GM12873 (cell line): ENCODE measurements at regions not wholly inside any gene's neighbourhood (a gene's known extent, or its start where the extent isn't known, plus 50 kb on each side); places are given as distances from the start of the nearest gene placed in this dataset.

Source experiments
- CTCF ChIP-seq: IDR thresholded peaks from 2 replicates; pipeline ENCODE4 v1.5.1; 2012; ENCODE audit warnings: low read depth, mild to moderate bottlenecking, moderate library complexity, low read length, control low read depth; ENCODE audit not compliant: insufficient read depth; ENCODE audit errors: missing control alignments

DNA sequence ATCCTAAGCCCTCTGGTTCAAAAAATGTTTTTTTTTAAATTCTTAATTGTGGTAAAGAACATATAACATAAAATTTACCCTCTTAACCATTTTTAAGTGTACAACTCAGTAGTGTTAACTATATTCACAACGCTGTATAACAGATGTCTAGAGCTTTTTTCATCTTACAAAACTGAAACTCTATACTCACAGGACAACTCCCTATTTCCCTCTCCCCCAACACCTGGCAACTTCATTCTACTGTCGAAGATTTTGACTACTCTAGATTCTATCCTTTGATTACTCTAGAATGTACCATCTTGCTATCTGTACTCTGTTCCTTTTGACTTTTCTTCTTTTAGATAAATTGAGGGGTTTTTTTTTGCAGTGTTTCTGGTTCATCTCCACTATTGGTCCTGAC is 200.4 kb downstream of the KLF12 start:
- no peak for TF ChIP-seq CTCF

GRCh38 chr13:73932091-73932490 is 202.1 kb downstream of the KLF12 start:
- no peak for TF ChIP-seq CTCF

GRCh38 chr13:73929287-73929932 is 204.8 kb downstream of the KLF12 start:
- TF ChIP-seq CTCF: no peak

DNA sequence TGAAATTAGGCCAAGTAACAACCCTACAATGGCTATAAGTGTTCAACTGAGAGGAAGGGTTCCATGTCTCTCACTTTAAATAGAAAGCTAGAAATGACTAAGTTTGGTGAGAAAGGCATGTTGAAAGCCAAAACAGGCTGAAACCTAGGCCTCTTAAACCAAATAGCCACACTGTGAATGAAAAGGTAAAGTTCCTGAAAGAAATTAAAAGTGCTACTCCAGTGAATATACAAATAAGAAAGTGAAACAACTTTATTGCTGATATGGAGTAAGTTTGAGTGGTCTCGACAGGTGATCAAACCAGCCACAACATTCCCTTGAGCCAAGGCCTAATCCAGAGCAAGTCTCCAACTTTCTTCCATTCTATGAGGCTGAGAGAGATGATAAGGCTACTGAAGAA is 209.6 kb downstream of the KLF12 start:
- no peak for TF ChIP-seq CTCF

GRCh38 chr13:73922493-73923393 is 211.5 kb downstream of the KLF12 start:
- no peak for TF ChIP-seq CTCF

DNA sequence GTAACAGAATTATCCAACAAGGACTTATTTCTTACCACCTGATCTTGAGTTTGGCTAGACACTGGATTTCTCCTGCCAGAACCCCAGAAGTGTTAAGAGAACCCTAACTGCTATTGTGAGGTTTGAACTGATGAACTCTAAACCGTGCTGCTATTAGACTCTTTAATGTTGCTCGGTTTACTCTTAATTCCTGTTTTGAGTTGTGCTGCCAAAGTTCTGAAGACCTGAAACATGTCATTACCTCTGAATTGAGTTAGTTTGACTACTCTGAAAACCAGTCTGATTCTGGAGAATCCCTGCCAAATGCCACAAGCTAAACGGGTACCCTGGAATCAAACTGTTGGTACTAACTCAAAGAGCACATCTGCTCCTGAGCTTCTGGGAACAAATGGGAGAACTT is 215.5 kb downstream of the KLF12 start:
- TF ChIP-seq CTCF: no peak

DNA sequence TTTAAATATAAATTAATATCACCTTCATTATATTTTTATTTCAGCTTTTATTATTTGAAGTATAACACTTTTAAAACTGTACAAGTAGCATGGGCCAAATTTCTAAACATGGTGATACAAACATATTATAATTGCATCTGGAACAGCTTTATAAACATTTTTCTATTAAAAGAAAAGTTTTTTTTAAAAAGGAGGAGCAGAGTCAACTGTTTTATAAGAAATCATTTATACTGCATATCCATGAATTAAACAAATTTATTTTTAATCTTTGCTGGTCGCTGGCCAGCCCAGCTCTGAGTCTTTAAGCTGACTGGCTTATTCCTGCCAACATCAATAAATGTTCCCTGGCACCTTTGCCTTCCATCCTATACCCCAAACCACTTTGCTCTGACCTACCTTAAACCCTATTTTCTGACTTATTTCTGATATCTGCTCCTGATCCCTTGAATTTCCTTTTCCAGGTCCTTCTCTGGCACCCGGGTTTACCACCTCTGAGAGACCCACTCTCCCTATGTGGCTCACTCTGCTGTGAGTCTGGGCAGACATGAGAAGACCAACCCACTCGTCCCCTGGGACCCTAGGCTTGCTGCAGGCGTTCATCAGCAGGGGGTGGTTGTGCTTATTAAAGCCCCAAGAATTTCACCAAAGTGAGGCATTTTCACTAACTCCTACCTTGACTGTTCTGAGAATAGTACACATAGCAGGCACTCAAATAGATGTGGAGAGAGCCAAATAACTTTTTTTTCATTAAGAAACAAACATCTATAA is 220.3 kb downstream of the KLF12 start:
- no peak for TF ChIP-seq CTCF
